HK-2 (cell line): ENCODE measurements at regions not wholly inside any gene's neighbourhood (a gene's known extent, or its start where the extent isn't known, plus 50 kb on each side); places are given as distances from the start of the nearest gene placed in this dataset.
"Not testable (repeated sequence)": the region's sequence is repeated elsewhere in the genome, so short reads cannot be mapped to it uniquely, and the experiment has no call there.

ENCODE experiments used
- DNase-seq: peaks from one replicate; pipeline ENCODE4 v3.0.0-alpha.2; 2018; ENCODE audit not compliant: unreplicated experiment

GRCh38 chr2:53493210-53493609 lies 274.4 kb upstream of the CHAC2 start:
- DNase-seq, result no peak

DNA sequence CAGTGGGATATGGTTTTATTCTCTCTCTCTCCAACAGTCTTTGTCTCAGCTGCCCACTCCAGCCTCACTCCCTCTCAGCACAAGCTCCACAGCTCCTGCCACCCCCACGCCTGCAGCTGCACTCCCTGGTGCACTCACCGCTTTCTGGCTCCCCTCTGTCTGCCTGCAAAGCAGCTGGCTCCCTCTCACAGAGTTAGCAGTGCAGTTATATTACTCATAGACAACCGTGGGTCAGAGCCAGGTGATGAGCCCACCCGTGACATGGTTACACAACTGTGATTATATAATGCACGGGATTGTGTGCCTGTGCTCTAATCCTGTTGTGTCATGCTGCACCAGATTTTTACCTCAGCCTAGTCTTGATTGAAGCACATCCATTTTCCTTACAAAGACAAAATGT lies 276.9 kb upstream of the CHAC2 start:
- DNase-seq, result no peak

GRCh38 chr2:53486185-53486899 lies 281.3 kb upstream of the CHAC2 start:
- not testable (repeated sequence) for DNase-seq

GRCh38 chr2:53485021-53485728 lies 282.4 kb upstream of the CHAC2 start:
- no peak for DNase-seq

DNA sequence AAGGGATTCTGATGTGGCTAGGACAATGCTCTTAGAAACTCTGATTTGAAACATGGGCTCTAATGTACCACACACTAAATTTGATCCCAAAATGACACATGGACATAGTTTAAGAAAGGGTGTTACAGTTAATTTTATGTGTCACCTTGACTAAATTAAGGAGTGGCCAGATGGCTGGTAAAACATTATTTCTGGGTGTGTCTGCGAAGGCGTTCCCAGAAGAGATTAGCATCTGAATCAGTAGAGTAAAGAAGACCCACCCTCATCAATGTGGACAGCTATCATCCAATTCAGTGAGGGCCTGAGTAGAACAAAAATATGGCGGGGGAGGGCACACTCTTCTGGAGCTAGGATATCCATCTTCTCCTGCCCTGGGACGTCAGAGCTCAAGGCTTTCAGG lies 283.1 kb upstream of the CHAC2 start:
- DNase-seq, result no peak

GRCh38 chr2:53477517-53477916 lies 290.1 kb upstream of the CHAC2 start:
- DNase-seq, result no peak

GRCh38 chr2:53476834-53477233 lies 290.8 kb upstream of the CHAC2 start:
- DNase-seq, result no peak

DNA sequence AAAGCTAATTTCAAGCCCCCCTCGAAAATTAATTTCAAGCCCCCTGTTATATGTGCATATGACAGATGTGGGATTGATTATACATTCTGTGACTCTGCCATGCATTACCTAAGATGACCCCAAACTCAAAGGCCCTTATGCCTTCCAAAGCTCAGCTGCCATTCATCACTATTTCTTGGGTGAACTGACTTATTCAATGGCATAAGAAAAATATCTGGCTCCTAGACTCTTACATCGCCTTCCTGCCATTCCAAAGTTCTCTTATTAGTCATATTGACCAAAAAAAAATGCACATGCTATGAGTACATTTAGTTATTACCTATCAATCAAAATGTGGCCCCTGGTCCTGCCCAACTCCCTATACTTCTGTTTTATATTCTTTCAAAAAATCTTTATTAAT lies 291.8 kb upstream of the CHAC2 start:
- DNase-seq, result no peak

DNA sequence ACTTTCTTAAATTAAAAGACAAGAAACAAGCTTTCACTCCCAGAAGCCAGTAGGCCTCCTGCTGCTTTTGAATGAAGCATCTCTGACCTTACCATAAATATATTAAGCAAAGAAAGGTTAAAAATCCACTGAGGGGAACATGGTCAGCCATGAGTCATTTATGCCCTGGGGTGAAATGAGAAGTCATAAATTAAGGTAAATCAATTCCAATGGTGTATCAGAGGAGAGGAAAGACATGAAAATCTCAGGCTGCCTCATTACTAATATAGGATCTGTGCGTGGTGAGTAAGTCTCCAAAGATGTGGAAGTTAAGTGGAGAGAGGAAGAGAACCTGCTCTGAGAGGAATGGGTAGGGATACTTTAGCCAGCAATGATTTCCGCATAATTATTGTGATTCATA lies 292.3 kb upstream of the CHAC2 start:
- no peak for DNase-seq

GRCh38 chr2:53474914-53475313 lies 292.7 kb upstream of the CHAC2 start:
- no peak for DNase-seq

DNA sequence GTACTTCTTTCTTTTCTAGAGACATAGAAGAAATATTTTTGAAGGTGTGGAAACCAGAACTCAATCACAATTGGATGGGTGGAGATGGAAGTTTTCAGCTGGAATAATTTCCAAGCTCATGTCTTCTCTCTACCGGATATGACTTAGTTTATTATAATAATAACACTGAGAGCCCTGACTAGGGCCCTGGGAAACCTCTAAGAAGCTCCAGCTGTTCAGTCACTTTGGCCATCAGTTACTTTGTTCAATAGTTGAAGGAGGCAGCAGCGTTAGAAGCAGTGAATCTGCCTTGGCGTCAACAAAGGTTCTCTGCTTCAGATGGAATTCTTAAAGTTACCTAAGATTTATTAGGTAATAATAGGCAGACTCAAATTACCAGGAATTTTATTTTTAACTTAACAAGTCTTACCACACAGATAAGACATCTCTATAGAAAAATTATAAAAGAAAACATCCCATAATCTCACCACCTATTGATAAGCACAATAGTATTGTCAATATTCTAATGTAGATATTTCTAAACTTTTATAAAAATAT lies 293.8 kb upstream of the CHAC2 start:
- DNase-seq, result no peak

- DNase-seq, result no peak
Measured at GRCh38 chr2:53473236-53473635, 294.4 kb upstream of the CHAC2 start.

DNA sequence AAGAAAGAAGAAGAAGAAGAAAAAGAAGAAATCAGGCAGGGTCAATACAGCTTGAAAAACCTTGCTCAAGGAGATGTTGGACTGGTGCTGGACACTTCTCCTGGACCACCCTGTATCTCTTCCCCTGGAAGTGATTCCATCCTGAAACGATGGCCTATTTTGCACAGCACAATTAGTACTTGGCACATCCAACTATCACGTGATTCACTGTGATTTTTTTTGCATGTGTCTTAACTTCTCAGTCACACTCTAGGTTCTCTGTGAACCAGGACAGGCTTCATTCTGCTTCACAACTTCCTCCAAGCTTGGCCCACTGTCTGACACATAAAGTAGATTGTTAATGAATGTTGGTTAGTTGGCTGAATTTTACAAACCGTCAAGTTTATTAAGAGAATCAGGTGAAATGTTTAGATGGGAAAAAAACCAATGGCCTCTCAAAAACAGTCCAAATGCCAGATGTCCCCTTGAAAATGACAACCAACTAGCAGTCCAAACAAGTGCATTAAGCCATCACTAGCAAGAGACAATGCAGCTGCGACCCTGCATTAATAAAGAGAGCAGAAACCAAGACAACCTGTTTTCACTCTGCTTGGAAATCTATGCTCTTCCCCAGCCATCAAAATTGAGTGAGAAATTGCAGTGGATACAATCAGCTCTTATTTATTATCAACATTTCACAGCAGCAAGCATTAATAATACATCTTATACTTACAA lies 300.0 kb upstream of the CHAC2 start:
- DNase-seq, result no peak

GRCh38 chr2:53463806-53464726 lies 303.5 kb upstream of the CHAC2 start:
- DNase-seq, result no peak

GRCh38 chr2:53460937-53461336 lies 306.7 kb upstream of the CHAC2 start:
- no peak for DNase-seq

DNA sequence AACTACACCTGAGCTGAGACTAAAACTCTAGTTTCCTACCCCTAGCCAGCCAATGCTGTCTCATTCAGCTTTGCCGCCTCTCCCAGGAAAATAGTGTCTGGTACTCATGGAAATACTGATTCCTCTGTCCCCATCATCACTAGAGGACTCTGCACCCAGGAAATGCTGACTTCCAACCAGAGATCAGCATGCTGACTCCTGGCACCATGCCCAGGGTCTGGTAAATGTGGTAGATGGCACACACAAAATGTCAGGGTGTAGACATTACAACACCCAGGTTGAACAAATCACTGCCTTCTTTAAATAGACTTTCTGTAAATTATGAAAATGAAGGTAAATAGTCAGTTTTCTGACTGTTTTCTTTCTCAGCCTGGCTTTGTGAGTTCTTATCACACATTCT lies 307.3 kb upstream of the CHAC2 start:
- DNase-seq, result peak; percentile 17

- no peak for DNase-seq
Measured at GRCh38 chr2:53455094-53455493, 312.5 kb upstream of the CHAC2 start.

DNA sequence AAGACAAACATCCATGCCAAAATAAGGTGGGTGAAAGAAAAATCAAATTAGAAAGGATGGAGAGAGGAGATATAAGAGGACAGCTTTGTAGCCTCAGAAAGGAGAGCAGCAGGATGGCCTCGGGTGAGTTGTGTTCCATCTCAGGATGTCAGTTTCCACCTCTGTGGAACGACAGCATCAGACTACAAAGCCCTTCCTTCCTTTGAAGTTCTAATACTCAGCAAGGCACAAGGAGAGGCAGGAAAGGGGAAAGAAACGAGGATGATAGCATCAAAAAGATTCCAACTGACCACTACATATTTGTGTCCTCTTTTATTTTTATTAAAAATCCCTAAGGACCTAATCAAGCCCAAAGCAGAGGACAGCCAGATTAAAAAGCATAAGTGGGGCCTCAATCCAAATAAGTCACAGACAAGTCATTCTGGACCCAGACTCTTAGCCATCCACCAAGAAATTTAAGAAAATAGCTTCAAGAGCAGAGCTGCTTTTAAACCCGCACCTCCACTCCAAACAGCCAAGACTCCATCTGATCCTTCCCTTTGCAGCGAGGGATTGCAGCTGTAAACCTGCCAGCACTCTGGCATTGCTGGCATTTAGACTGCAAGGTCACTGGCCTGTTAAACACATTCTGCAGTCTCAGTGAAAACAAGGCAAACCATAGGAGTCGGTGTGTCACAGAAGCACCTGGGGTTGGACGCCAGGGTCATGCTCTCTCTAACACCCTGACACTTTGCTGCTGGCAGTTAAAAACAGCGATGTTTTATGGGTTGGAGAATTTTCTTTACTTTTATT lies 314.5 kb upstream of the CHAC2 start:
- no peak for DNase-seq

- no peak for DNase-seq
Measured at GRCh38 chr2:53452400-53452799, 315.2 kb upstream of the CHAC2 start.

DNA sequence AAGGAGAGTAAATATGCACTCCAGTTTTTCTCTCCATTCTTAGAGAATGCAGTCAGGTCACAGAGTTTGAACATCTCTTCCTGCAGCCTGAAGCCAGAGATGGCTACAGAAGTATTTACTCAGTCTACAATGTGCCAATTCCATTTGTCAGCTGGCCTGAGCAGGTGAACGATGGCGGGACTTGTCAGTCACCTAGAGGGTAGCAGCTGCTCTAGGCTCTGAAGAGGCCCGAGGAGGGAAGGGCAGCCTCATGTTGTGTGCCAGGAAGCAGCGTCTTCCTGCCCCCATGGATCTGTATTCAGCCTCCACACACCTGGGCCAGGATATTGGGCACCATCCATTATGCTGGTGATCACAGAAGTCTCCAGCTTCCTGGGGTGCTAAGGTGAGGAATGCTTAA lies 316.7 kb upstream of the CHAC2 start:
- DNase-seq, result no peak

DNA sequence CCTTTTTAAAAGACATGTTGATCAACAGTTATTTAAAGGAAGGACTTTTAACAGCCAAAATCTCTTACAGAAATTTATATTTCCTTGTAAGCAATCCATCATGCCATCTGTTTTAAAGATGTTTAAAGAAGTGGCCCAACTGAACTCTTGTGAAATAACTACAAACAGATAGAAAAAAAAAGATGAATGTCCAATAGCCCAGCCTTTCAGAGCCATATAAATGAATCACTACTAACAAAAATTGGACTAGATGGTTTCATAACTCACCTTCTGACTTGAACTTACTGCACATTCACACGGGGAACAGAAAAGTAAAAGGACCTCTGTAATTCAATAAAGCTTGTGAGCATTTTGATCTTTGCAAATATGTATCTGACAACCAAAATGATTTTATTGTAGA lies 319.0 kb upstream of the CHAC2 start:
- DNase-seq, result no peak
